Lung (tissue), 11 donors: ENCODE measurements at regions not wholly inside any gene's neighbourhood (a gene's known extent, or its start where the extent isn't known, plus 50 kb on each side); places are given as distances from the start of the nearest gene placed in this dataset.

Source experiments
- ATAC-seq: fragments of 200-7000 bp; cut with Tn5 transposase; one replicate; pipeline ENCODE4 v1.9.1; 2020; ENCODE audit warnings: moderate number of reproducible peaks; ENCODE audit not compliant: insufficient read depth, low FRiP score
- DNase-seq, 3 donors: peaks; one replicate each; pipeline ENCODE4 v3.0.0-alpha.2; 2013 to 2017
- H3K27ac ChIP-seq, 2 donors: one replicate each; pipeline ENCODE4 v1.5.1; 2013; ENCODE audit warnings: mild to moderate bottlenecking in 2 of 2, moderate library complexity in 2 of 2, control low read depth in 1 of 2, inconsistent platforms in 1 of 2, low read depth in 1 of 2, low read length in 1 of 2
- H3K27me3 ChIP-seq, 3 donors: one replicate each; pipeline ENCODE4 v1.5.1; 2013; ENCODE audit warnings: low read length in 2 of 3; ENCODE audit not compliant: control insufficient read depth in 3 of 3, insufficient read depth in 3 of 3
- H3K36me3 ChIP-seq, 4 donors: one replicate each; pipeline ENCODE4 v1.5.1; 2013; ENCODE audit warnings: low read length in 4 of 4, mild to moderate bottlenecking in 1 of 4, moderate library complexity in 1 of 4; ENCODE audit not compliant: control insufficient read depth in 4 of 4, insufficient read depth in 4 of 4
- H3K4me1 ChIP-seq, 5 donors: one replicate each; pipeline ENCODE4 v1.5.1; 2013; ENCODE audit warnings: low read length in 5 of 5, mild to moderate bottlenecking in 2 of 5, moderate library complexity in 1 of 5; ENCODE audit not compliant: control insufficient read depth in 5 of 5, insufficient read depth in 5 of 5
- H3K4me3 ChIP-seq: one replicate; pipeline ENCODE4 v1.5.1; 2013; ENCODE audit warnings: mild to moderate bottlenecking, control low read depth, moderate library complexity
- H3K9ac ChIP-seq, 2 donors: one replicate each; pipeline ENCODE4 v1.5.1; 2013; ENCODE audit warnings: low read length in 2 of 2, control low read depth in 1 of 2; ENCODE audit not compliant: insufficient read depth in 1 of 2
- H3K9me3 ChIP-seq, 4 donors: one replicate each; pipeline ENCODE4 v1.5.1; 2013; ENCODE audit warnings: low read length in 3 of 4, mild to moderate bottlenecking in 1 of 4, moderate library complexity in 1 of 4; ENCODE audit not compliant: control insufficient read depth in 4 of 4, insufficient read depth in 3 of 4
- CTCF ChIP-seq: IDR thresholded peaks from 2 replicates; pipeline ENCODE4 v1.5.1; 2012; ENCODE audit warnings: mild to moderate bottlenecking; ENCODE audit errors: control extremely low read depth, extremely low read depth
- WGBS, 2 donors: extraction: QIAGEN DNeasy Blood & Tissue Kit; methylation state at CpG; one replicate each; pipeline ENCODE4 v1.1.7; 2013; 5-methylcytosine and 5-hydroxymethylcytosine counted together
- donor health status: control.
- donor health status: control.
- donor health status: Bipolar disorder and iron deficiency.
- donor health status: healthy.
- donor health status: DM: yes; HTN: yes; CAD: no.

GRCh38 chr17:36844601-36845000, 92.7 kb upstream of the LHX1 start:
- H3K36me3 ChIP-seq: no peaks in the 10 kb centered on the region
- ATAC-seq: no peak
- WGBS, 2 donors: 77 to 85% methylated on average over 2 of the region's 2 CpGs
- no peak overlapping the region for H3K9ac ChIP-seq
- TF ChIP-seq CTCF: no peak
- H3K27me3 ChIP-seq: peaks cover 0 to 8% (median 7%) of the 10 kb centered on the region in 3 donors
- no peak overlapping the region for H3K27ac ChIP-seq
- H3K4me1 ChIP-seq: no peaks in the 10 kb centered on the region
- peaks cover 0 to 5% (median 4%) of the 10 kb centered on the region in 4 donors for H3K9me3 ChIP-seq
- DNase-seq: no peak
- H3K4me3 ChIP-seq: no peak overlapping the region

- no peaks in the 10 kb centered on the region for H3K4me1 ChIP-seq
- 55 to 60% methylated on average over 5 of the region's 5 CpGs for WGBS, 2 donors
- peaks cover 0 to 1% (median 0%) of the 10 kb centered on the region in 4 donors for H3K9me3 ChIP-seq
- H3K4me3 ChIP-seq: no peak overlapping the region
- ATAC-seq: no peak
- no peak overlapping the region for H3K27ac ChIP-seq
- DNase-seq: no peak
- no peaks in the 10 kb centered on the region for H3K36me3 ChIP-seq
- TF ChIP-seq CTCF: no peak
- H3K27me3 ChIP-seq: peaks cover 0 to 8% (median 7%) of the 10 kb centered on the region in 3 donors
- H3K9ac ChIP-seq: no peak overlapping the region
Measured at GRCh38 chr17:36845916-36846315, 91.4 kb upstream of the LHX1 start.

GRCh38 chr17:36846410-36847292, 90.6 kb upstream of the LHX1 start:
- TF ChIP-seq CTCF: no peak
- Histone ChIP-seq H3K4me3 (no peak overlapping the region), H3K4me1 (no peaks in the 10 kb centered on the region), H3K9me3 (no peaks in the 10 kb centered on the region), H3K27me3 (peaks cover 0 to 8% (median 7%) of the 10 kb centered on the region in 3 donors), H3K9ac (no peak overlapping the region), H3K36me3 (no peaks in the 10 kb centered on the region), H3K27ac (no peak overlapping the region)
- 57 to 60% methylated on average over 14 of the region's 14 CpGs for WGBS, 2 donors
- DNase-seq (no peak), ATAC-seq (no peak)
